B cell (primary cell): ENCODE measurements at regions not wholly inside any gene's neighbourhood (a gene's known extent, or its start where the extent isn't known, plus 50 kb on each side); places are given as distances from the start of the nearest gene placed in this dataset.

Source experiments
- ATAC-seq: fragments of 200-7000 bp; cut with Tn5 transposase; one replicate; pipeline ENCODE4 v1.10.0; 2021; ENCODE audit warnings: low read depth, mild to moderate bottlenecking, moderate number of reproducible peaks, moderate library complexity
- CTCF ChIA-PET: fragments of 350-600 bp; sonication (Branson Sonifier 250); formaldehyde crosslinking; loops from one replicate; lab custom pipeline; 2021; ENCODE audit warnings: antibody characterized with exemption, inconsistent platforms; lab: Charles Lee
- POLR2A ChIA-PET: fragments of 350-600 bp; sonication (Branson Sonifier 250); formaldehyde crosslinking; loops from one replicate; lab custom pipeline; 2021; ENCODE audit warnings: antibody characterized with exemption; lab: Charles Lee
- DNase-seq: peaks from one replicate; pipeline ENCODE4 v3.0.0; 2013
- H2AFZ ChIP-seq: 2 replicates; pipeline ENCODE4 v1.6.1; 2012; ENCODE audit warnings: mild to moderate bottlenecking, low read depth, low read length; ENCODE audit not compliant: insufficient read depth, poor library complexity, severe bottlenecking
- H3K27ac ChIP-seq, 2 donors: 1 replicate in 1 of 2; 2 replicates in 1 of 2; pipeline ENCODE4 v1.5.1; 2012 to 2013; ENCODE audit warnings: low read length in 2 of 2, mild to moderate bottlenecking in 2 of 2, moderate library complexity in 1 of 2
- H3K27me3 ChIP-seq, 4 experiments: fragments of 200-600 bp in 1 of 4; sonication (generic) in 1 of 4; replicated peaks in 1 of 4; 1 replicate in 2 of 4; 2 replicates in 2 of 4; pipeline versions ENCODE4 v1.6.1 to v1.7.0; 2013 to 2016; ENCODE audit warnings: low read length in 3 of 4, mild to moderate bottlenecking in 2 of 4, mixed read lengths in 1 of 4, moderate library complexity in 1 of 4; ENCODE audit not compliant: insufficient read depth in 4 of 4, control insufficient read depth in 3 of 4; ENCODE audit errors: control extremely low read depth in 1 of 4
- H3K36me3 ChIP-seq, 2 experiments: replicated peaks in 1 of 2; 1 replicate in 1 of 2; 2 replicates in 1 of 2; pipeline versions ENCODE4 v1.6.1 to v1.7.1; 2013; ENCODE audit warnings: low read length in 1 of 2; ENCODE audit not compliant: insufficient read depth in 2 of 2, control insufficient read depth in 1 of 2; ENCODE audit errors: control extremely low read depth in 1 of 2, extremely low read depth in 1 of 2
- H3K4me1 ChIP-seq, 2 donors: fragments of 200-600 bp in 1 of 2; sonication (generic) in 1 of 2; 1 replicate in 1 of 2; 2 replicates in 1 of 2; pipeline versions ENCODE4 v1.5.1 to v1.6.1; 2013 to 2017; ENCODE audit warnings: low read length in 2 of 2; ENCODE audit not compliant: control insufficient read depth in 2 of 2, insufficient read depth in 2 of 2
- H3K4me2 ChIP-seq: replicated peaks from 2 replicates; pipeline ENCODE3; 2012; ENCODE audit warnings: mild to moderate bottlenecking, low read depth, low read length; ENCODE audit not compliant: poor library complexity, severe bottlenecking
- H3K4me3 ChIP-seq, 5 experiments: fragments of 200-600 bp in 1 of 5; sonication (generic) in 1 of 5; 1 replicate in 3 of 5; 2 replicates in 2 of 5; pipeline versions ENCODE4 v1.5.1 to v1.7.0; 2011 to 2016; ENCODE audit warnings: low read length in 4 of 5, mild to moderate bottlenecking in 4 of 5, low read depth in 2 of 5, control low read depth in 1 of 5, moderate library complexity in 1 of 5; ENCODE audit not compliant: insufficient read depth in 1 of 5; ENCODE audit errors: control extremely low read depth in 1 of 5, extremely low read depth in 1 of 5
- H3K79me2 ChIP-seq: fragments of 200-600 bp; sonication (generic); one replicate; pipeline ENCODE4 v1.6.0; 2016; ENCODE audit warnings: low read length; ENCODE audit not compliant: control insufficient read depth, insufficient read depth
- H3K9ac ChIP-seq: fragments of 200-600 bp; sonication (generic); 2 replicates; pipeline ENCODE4 v1.6.1; 2017; ENCODE audit warnings: mild to moderate bottlenecking, low read length, moderate library complexity
- H3K9me3 ChIP-seq, 3 donors: one replicate each; pipeline versions ENCODE4 v1.6.1 to v1.7.1; 2013; ENCODE audit warnings: low read length in 2 of 3; ENCODE audit not compliant: control insufficient read depth in 2 of 3, insufficient read depth in 1 of 3; ENCODE audit errors: control extremely low read depth in 1 of 3
- H4K20me1 ChIP-seq: 2 replicates; pipeline ENCODE4 v1.6.0; 2012; ENCODE audit warnings: mild to moderate bottlenecking, low read length; ENCODE audit not compliant: insufficient read depth, control insufficient read depth, poor library complexity, severe bottlenecking
- H3K27ac Mint-ChIP-seq: one replicate; pipeline ENCODE4 v1.8.0; 2021; ENCODE audit warnings: mixed read lengths
- H3K27me3 Mint-ChIP-seq: one replicate; pipeline ENCODE4 v1.8.0; 2021; ENCODE audit warnings: mixed read lengths
- H3K4me1 Mint-ChIP-seq: one replicate; pipeline ENCODE4 v1.8.0; 2021; ENCODE audit warnings: mixed read lengths
- H3K4me3 Mint-ChIP-seq: one replicate; pipeline ENCODE4 v1.8.0; 2021; ENCODE audit warnings: mixed read lengths
- H3K9me3 Mint-ChIP-seq: one replicate; pipeline ENCODE4 v1.8.0; 2022; ENCODE audit warnings: mixed read lengths; ENCODE audit not compliant: insufficient read depth
- EZH2 ChIP-seq: IDR thresholded peaks from 2 replicates; pipeline ENCODE4 v1.6.1; 2012; ENCODE audit warnings: borderline replicate concordance, low read depth, mild to moderate bottlenecking, moderate library complexity, low read length; ENCODE audit not compliant: insufficient read depth, poor library complexity, severe bottlenecking
- WGBS: methylation state at CpG from one replicate; pipeline ENCODE4 v1.1.5; 2013; ENCODE audit warnings: missing lambda C conversion rate; ENCODE audit not compliant: insufficient coverage; 5-methylcytosine and 5-hydroxymethylcytosine counted together
- intact Hi-C: fragments of 100-400 bp; cut with micrococcal nuclease; formaldehyde crosslinking; loops from one replicate; pipeline ENCODE4 v1.10.0; 2022
- TF ChIP-seq, protein P1 (sequence below): fragments of 200-600 bp; IDR thresholded peaks from one replicate; pipeline ENCODE4 v1.8.0; 2022; ENCODE audit warnings: antibody characterized with exemption, mild to moderate bottlenecking

DNA sequence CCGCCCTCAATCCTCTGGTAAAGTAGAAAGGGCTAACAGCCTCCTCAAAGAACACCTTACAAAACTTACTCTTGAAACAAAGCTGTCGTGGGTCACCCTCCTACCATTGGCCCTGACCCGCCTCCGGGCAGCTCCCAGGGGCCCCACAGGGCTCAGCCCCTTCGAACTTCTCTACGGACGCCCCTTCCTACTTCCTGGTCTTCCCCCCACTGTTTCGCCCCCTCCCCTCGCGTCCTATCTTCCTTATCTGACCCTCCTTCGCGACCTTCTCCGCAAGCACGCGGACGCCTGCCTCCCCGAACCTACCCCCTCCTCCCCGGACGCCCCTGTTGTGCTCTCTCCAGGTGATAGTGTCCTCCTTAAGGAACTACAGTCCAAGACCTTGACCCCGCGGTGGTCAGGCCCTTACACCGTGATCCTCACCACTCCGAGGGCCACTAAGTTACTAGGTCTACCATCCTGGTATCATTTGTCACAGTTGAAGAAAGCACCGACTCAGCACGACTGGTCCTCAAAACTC is 963.1 kb downstream of the RPA4 start:
- no peak overlapping the region for H3K9ac ChIP-seq
- no peak overlapping the region for H3K27ac Mint-ChIP-seq
- no peaks in the 10 kb centered on the region for H4K20me1 ChIP-seq
- H3K4me1 Mint-ChIP-seq: no peaks in the 10 kb centered on the region
- H2AFZ ChIP-seq: no peak overlapping the region
- ATAC-seq (no peak), DNase-seq (no peak)
- no peak for TF ChIP-seq EZH2
- TF ChIP-seq, protein P1, sequence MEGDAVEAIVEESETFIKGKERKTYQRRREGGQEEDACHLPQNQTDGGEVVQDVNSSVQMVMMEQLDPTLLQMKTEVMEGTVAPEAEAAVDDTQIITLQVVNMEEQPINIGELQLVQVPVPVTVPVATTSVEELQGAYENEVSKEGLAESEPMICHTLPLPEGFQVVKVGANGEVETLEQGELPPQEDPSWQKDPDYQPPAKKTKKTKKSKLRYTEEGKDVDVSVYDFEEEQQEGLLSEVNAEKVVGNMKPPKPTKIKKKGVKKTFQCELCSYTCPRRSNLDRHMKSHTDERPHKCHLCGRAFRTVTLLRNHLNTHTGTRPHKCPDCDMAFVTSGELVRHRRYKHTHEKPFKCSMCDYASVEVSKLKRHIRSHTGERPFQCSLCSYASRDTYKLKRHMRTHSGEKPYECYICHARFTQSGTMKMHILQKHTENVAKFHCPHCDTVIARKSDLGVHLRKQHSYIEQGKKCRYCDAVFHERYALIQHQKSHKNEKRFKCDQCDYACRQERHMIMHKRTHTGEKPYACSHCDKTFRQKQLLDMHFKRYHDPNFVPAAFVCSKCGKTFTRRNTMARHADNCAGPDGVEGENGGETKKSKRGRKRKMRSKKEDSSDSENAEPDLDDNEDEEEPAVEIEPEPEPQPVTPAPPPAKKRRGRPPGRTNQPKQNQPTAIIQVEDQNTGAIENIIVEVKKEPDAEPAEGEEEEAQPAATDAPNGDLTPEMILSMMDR: no peak
- H3K9me3 Mint-ChIP-seq: peaks cover 10% of the 10 kb centered on the region
- H3K36me3 ChIP-seq: no peaks in the 10 kb centered on the region
- peaks cover 0 to 25% (median 0%) of the 10 kb centered on the region in 3 donors for H3K9me3 ChIP-seq
- H3K27me3 ChIP-seq: no peaks in the 10 kb centered on the region
- WGBS: 94% methylated on average over 9 of the region's 25 CpGs
- POLR2A ChIA-PET: no interaction called here
- no peak overlapping the region for H3K4me3 ChIP-seq
- H3K4me2 ChIP-seq: no peak overlapping the region
- no peaks in the 10 kb centered on the region for H3K79me2 ChIP-seq
- no peak overlapping the region for H3K4me3 Mint-ChIP-seq
- no peak overlapping the region for H3K27ac ChIP-seq
- CTCF ChIA-PET: no interaction called here
- no peaks in the 10 kb centered on the region for H3K27me3 Mint-ChIP-seq
- intact Hi-C loops: no loop called here
- H3K4me1 ChIP-seq: no peaks in the 10 kb centered on the region

DNA sequence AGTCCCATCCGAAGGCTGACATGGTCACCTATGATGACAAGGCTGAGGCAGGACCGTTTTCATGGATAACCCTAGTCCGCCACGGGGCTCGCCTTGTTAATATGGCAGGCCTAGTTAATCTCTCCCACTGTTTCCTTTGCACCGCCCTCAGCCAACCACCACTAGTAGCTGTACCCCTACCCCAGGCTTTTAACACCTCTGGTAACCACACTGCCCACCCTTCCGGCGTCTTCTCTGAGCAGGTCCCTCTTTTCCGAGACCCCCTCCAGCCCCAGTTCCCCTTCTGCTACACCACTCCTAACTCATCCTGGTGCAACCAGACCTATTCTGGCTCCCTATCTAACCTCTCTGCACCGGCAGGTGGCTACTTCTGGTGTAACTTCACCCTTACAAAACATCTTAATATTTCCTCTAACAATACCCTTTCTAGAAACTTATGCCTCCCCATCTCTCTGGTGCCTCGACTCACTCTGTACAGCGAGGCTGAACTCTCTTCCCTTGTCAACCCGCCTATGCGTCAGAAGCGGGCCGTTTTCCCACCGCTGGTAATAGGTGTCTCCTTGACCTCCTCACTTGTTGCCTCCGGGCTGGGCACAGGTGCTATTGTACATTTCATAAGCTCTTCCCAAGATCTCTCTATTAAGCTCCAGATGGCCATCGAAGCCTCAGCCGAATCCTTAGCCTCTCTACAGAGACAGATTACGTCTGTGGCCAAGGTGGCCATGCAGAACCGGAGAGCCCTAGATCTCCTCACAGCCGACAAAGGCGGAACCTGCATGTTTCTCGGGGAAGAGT is 964.4 kb downstream of the RPA4 start:
- Histone ChIP-seq H3K36me3 (no peaks in the 10 kb centered on the region), H3K9ac (no peak overlapping the region), H3K4me3 (no peak overlapping the region), H2AFZ (no peak overlapping the region), H3K4me2 (no peak overlapping the region), H3K27me3 (no peaks in the 10 kb centered on the region), H3K4me1 (no peaks in the 10 kb centered on the region), H3K79me2 (no peaks in the 10 kb centered on the region), H3K9me3 (peaks cover 0 to 22% (median 0%) of the 10 kb centered on the region in 3 donors), H3K27ac (no peak overlapping the region), H4K20me1 (no peaks in the 10 kb centered on the region)
- Mint-ChIP-seq H3K4me3 (no peak overlapping the region), H3K27ac (no peak overlapping the region), H3K4me1 (no peaks in the 10 kb centered on the region), H3K27me3 (no peaks in the 10 kb centered on the region), H3K9me3 (peaks cover 10% of the 10 kb centered on the region)
- no peak for DNase-seq
- no peak for ATAC-seq
- ChIA-PET CTCF (no interaction called here), POLR2A (no interaction called here)
- TF ChIP-seq, protein P1: no peak
- no peak for TF ChIP-seq EZH2
- WGBS: 84% methylated on average over 11 of the region's 25 CpGs
- intact Hi-C loops: no loop called here
